ENCODE measurements at regions not wholly inside any gene's neighbourhood (a gene's known extent, or its start where the extent isn't known, plus 50 kb on each side); places are given as distances from the start of the nearest gene placed in this dataset.

DNA sequence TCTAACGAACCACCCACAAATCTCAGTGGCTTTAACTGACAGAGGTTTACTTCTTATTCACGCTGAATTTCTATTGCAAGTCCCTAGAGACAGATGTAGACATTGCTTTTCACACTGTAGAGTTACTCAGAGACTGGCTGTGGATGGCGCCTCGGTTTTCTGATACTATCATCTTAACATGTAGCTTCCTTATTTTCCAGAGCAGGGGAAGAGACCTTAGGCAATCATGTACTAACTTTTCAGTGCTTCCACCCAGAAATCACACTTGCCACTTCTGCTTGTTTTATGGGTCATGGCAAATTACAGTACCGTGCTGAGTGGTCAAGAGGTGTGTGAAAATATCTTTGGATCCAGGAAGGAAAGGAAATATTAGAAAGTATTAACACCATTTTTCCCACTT lies 65.4 kb downstream of the MAF start:
- TF ChIP-seq CTCF (conservative IDR thresholded peaks at IDR 0.05): no peak
- no peak overlapping the region for H3K4me3 Mint-ChIP-seq

GRCh38 chr16:79534143-79534542 lies 66.4 kb downstream of the MAF start:
- Mint-ChIP-seq H3K27ac (ENCODE audit: unreplicated experiment) (no peak overlapping the region), H3K9me3 (no peaks in the 10 kb centered on the region), H3K4me1 (no peaks in the 10 kb centered on the region), H3K4me3 (no peak overlapping the region), H3K36me3 (ENCODE audit: low read depth) (no peaks in the 10 kb centered on the region), H3K27me3 (ENCODE audit: low read depth) (no peaks in the 10 kb centered on the region)
- TF ChIP-seq CTCF (conservative IDR thresholded peaks at IDR 0.05): no peak
- no peak for DNase-seq (ENCODE audit: low read depth, low spot score)

More for the DNA sequence above, 65.4 kb downstream of the MAF start:
- H3K36me3 Mint-ChIP-seq (ENCODE audit: low read depth): no peaks in the 10 kb centered on the region
- no peaks in the 10 kb centered on the region for H3K9me3 Mint-ChIP-seq
- no peaks in the 10 kb centered on the region for H3K4me1 Mint-ChIP-seq
- H3K27ac Mint-ChIP-seq (ENCODE audit: unreplicated experiment): no peak overlapping the region
- DNase-seq (ENCODE audit: low read depth, low spot score): no peak
- H3K27me3 Mint-ChIP-seq (ENCODE audit: low read depth): no peaks in the 10 kb centered on the region

DNA sequence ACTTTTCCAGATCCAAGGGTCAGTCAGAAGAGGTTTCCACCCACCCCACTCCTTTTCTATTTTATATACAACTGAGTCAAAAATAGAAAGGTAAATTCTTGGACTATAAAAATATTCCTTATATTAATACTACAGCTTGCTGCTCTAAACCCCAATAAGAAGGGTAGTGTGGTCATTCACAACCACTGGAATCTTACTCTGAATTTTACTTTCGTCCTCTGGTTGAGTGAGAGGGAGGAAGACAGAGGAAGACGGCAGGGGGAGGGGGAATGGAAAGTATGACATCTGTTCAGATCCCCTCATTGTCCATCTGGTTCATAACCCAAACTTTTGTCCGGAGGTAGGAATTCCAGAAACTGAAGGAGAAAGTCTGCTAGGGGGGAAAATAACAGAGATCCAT lies 67.2 kb downstream of the MAF start:
- no peaks in the 10 kb centered on the region for H3K36me3 Mint-ChIP-seq (ENCODE audit: low read depth)
- no peaks in the 10 kb centered on the region for H3K27me3 Mint-ChIP-seq (ENCODE audit: low read depth)
- H3K27ac Mint-ChIP-seq (ENCODE audit: unreplicated experiment): no peak overlapping the region
- no peak for DNase-seq (ENCODE audit: low read depth, low spot score)
- H3K4me3 Mint-ChIP-seq: no peak overlapping the region
- TF ChIP-seq CTCF (conservative IDR thresholded peaks at IDR 0.05): no peak
- no peaks in the 10 kb centered on the region for H3K9me3 Mint-ChIP-seq
- no peaks in the 10 kb centered on the region for H3K4me1 Mint-ChIP-seq

DNA sequence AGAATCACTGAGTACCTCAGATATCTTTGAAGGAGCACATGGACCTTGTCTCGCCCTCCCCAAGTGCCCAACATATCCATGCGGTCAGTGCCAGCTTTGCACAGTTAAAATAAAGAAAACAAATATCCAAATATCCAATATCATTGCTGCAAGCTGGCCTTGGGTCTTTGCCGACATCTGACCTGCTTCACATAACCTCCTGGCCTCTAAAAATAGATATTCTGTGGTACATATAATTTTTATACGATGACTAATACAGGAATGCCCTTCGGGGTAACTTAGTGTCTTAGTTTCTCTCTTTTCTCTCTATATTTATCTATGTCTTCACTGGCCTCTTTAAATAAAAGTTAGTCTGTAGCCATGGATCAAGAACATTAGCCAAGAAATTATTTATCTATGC lies 67.8 kb downstream of the MAF start:
- Mint-ChIP-seq H3K9me3 (no peaks in the 10 kb centered on the region), H3K4me1 (no peaks in the 10 kb centered on the region), H3K36me3 (ENCODE audit: low read depth) (no peaks in the 10 kb centered on the region), H3K4me3 (no peak overlapping the region), H3K27ac (ENCODE audit: unreplicated experiment) (no peak overlapping the region), H3K27me3 (ENCODE audit: low read depth) (no peaks in the 10 kb centered on the region)
- DNase-seq (ENCODE audit: low read depth, low spot score): no peak
- no peak for TF ChIP-seq CTCF (conservative IDR thresholded peaks at IDR 0.05)

GRCh38 chr16:79532273-79532672 lies 68.3 kb downstream of the MAF start:
- TF ChIP-seq CTCF (conservative IDR thresholded peaks at IDR 0.05): no peak

GRCh38 chr16:79528338-79528737 lies 72.2 kb downstream of the MAF start:
- Mint-ChIP-seq H3K27me3 (ENCODE audit: low read depth) (no peaks in the 10 kb centered on the region), H3K4me3 (no peak overlapping the region), H3K36me3 (ENCODE audit: low read depth) (no peaks in the 10 kb centered on the region), H3K4me1 (peaks cover 8% of the 10 kb centered on the region), H3K27ac (ENCODE audit: unreplicated experiment) (no peak overlapping the region), H3K9me3 (peaks cover 7% of the 10 kb centered on the region)
- no peak for TF ChIP-seq CTCF (conservative IDR thresholded peaks at IDR 0.05)
- DNase-seq (ENCODE audit: low read depth, low spot score): no peak

More at GRCh38 chr16:79532273-79532672, 68.3 kb downstream of the MAF start:
- H3K4me3 Mint-ChIP-seq: no peak overlapping the region
- no peaks in the 10 kb centered on the region for H3K27me3 Mint-ChIP-seq (ENCODE audit: low read depth)
- H3K27ac Mint-ChIP-seq (ENCODE audit: unreplicated experiment): no peak overlapping the region
- no peaks in the 10 kb centered on the region for H3K9me3 Mint-ChIP-seq
- H3K4me1 Mint-ChIP-seq: no peaks in the 10 kb centered on the region
- no peak for DNase-seq (ENCODE audit: low read depth, low spot score)
- H3K36me3 Mint-ChIP-seq (ENCODE audit: low read depth): no peaks in the 10 kb centered on the region
